ENCODE measurements at regions not wholly inside any gene's neighbourhood (a gene's known extent, or its start where the extent isn't known, plus 50 kb on each side); places are given as distances from the start of the nearest gene placed in this dataset.

GRCh38 chr16:49183911-49184310, 97.7 kb downstream of the CBLN1 start:
- no peak for TF ChIP-seq POLR2A (IDR thresholded peaks at IDR 0.05)
- TF ChIP-seq, protein P1, sequence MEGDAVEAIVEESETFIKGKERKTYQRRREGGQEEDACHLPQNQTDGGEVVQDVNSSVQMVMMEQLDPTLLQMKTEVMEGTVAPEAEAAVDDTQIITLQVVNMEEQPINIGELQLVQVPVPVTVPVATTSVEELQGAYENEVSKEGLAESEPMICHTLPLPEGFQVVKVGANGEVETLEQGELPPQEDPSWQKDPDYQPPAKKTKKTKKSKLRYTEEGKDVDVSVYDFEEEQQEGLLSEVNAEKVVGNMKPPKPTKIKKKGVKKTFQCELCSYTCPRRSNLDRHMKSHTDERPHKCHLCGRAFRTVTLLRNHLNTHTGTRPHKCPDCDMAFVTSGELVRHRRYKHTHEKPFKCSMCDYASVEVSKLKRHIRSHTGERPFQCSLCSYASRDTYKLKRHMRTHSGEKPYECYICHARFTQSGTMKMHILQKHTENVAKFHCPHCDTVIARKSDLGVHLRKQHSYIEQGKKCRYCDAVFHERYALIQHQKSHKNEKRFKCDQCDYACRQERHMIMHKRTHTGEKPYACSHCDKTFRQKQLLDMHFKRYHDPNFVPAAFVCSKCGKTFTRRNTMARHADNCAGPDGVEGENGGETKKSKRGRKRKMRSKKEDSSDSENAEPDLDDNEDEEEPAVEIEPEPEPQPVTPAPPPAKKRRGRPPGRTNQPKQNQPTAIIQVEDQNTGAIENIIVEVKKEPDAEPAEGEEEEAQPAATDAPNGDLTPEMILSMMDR (IDR thresholded peaks at IDR 0.05): no peak
- no peak for TF ChIP-seq EP300 (IDR thresholded peaks at IDR 0.05)

Data from ovary (tissue), 3 donors.